ENCODE measurements at regions not wholly inside any gene's neighbourhood (a gene's known extent, or its start where the extent isn't known, plus 50 kb on each side); places are given as distances from the start of the nearest gene placed in this dataset.

DNA sequence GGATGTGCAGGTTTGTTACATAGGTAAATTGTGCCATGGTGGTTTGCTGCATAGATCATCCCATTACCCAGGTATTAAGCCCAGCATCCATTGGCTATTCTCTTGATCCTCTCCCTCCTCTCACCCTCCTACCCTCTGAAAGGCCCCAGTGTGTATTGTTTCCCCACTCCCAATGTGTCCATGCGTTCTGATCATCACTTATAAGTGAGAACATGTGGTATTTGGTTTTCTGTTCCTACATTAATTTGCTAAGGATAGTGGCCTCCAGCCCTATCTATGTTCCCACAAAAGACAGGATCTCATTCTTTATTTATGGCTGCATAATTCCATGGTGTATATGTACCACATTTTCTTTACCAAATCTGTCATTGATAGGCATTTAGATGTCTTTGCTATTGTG lies 243.3 kb upstream of the PDE4D start:
- TF ChIP-seq EZH2 (IDR thresholded peaks at IDR 0.05; ENCODE audit: insufficient read depth, low read length): no peak
- TF ChIP-seq, protein P1, sequence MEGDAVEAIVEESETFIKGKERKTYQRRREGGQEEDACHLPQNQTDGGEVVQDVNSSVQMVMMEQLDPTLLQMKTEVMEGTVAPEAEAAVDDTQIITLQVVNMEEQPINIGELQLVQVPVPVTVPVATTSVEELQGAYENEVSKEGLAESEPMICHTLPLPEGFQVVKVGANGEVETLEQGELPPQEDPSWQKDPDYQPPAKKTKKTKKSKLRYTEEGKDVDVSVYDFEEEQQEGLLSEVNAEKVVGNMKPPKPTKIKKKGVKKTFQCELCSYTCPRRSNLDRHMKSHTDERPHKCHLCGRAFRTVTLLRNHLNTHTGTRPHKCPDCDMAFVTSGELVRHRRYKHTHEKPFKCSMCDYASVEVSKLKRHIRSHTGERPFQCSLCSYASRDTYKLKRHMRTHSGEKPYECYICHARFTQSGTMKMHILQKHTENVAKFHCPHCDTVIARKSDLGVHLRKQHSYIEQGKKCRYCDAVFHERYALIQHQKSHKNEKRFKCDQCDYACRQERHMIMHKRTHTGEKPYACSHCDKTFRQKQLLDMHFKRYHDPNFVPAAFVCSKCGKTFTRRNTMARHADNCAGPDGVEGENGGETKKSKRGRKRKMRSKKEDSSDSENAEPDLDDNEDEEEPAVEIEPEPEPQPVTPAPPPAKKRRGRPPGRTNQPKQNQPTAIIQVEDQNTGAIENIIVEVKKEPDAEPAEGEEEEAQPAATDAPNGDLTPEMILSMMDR (IDR thresholded peaks at IDR 0.05; ENCODE audit: insufficient read depth, low read depth, low read length): no peak
